Adrenal gland (tissue), 9 donors: ENCODE measurements at regions not wholly inside any gene's neighbourhood (a gene's known extent, or its start where the extent isn't known, plus 50 kb on each side); places are given as distances from the start of the nearest gene placed in this dataset.

Experiments
- DNase-seq, 7 donors: peaks; one replicate each; pipeline ENCODE4 v3.0.0-alpha.2; 2019 to 2020
- H3K27ac ChIP-seq, 5 donors: fragments of 200-600 bp; sonication (generic) in 4 of 5; 1 replicate in 3 of 5; 2 replicates in 2 of 5; pipeline versions ENCODE4 v1.5.1 to v1.8.0; 2016 to 2020; ENCODE audit warnings: mild to moderate bottlenecking in 1 of 5
- H3K27me3 ChIP-seq: fragments of 200-600 bp; 2 replicates; pipeline ENCODE4 v1.8.0; 2021
- H3K36me3 ChIP-seq, 2 donors: fragments of 200-600 bp; replicated peaks in 1 of 2; 1 replicate in 1 of 2; 2 replicates in 1 of 2; pipeline versions ENCODE4 v1.5.1 to v1.8.0; 2018 to 2022
- H3K4me1 ChIP-seq, 2 donors: fragments of 200-600 bp; replicated peaks in 1 of 2; 1 replicate in 1 of 2; 2 replicates in 1 of 2; pipeline versions ENCODE4 v1.5.1 to v1.8.0; 2018 to 2021
- H3K4me3 ChIP-seq, 4 donors: fragments of 200-600 bp; sonication (generic) in 3 of 4; one replicate each; pipeline ENCODE4 v1.5.1; 2016 to 2018
- H3K9me3 ChIP-seq, 3 donors: fragments of 200-600 bp; sonication (generic) in 1 of 3; replicated peaks in 1 of 3; 1 replicate in 2 of 3; 2 replicates in 1 of 3; pipeline versions ENCODE4 v1.5.1 to v1.8.0; 2016 to 2021
- CTCF ChIP-seq, 6 experiments: fragments of 450-650 bp in 4 of 6; fragments of 200-600 bp in 2 of 6; sonication (generic) in 1 of 6; IDR thresholded peaks; 1 replicate in 5 of 6; 2 replicates in 1 of 6; pipeline versions ENCODE4 v1.5.1 to v1.8.0; 2016 to 2021; ENCODE audit warnings: antibody characterized with exemption in 6 of 6, mild to moderate bottlenecking in 2 of 6, moderate library complexity in 1 of 6
- POLR2A ChIP-seq, 2 donors: fragments of 450-650 bp; IDR thresholded peaks; one replicate each; pipeline ENCODE4 v1.6.1; 2017; ENCODE audit warnings: antibody characterized with exemption in 2 of 2, mild to moderate bottlenecking in 2 of 2, moderate library complexity in 1 of 2
- WGBS, 4 donors: extraction: QIAGEN DNeasy Blood & Tissue Kit in 2 of 4; methylation state at CpG; one replicate each; pipeline versions ENCODE4 v1.1.5 to v1.1.7; 2013 to 2017; 5-methylcytosine and 5-hydroxymethylcytosine counted together
- intact Hi-C, 2 donors: fragments of 100-400 bp; cut with DNase I; formaldehyde crosslinking; loops; one replicate each; pipeline versions ENCODE4 v1.14.1 to v1.15.0; 2022 to 2023
- donor health status: healthy with polysubstance abuse.
- donor health status: Bipolar disorder and iron deficiency.
- donor health status: DM: yes; HTN: yes; CAD: no.
- donor health status: DM: no; HTN: no; CAD: no.
- donor health status: DM: no; HTN: no; CAD: no.

- DNase-seq, result no peak
- WGBS, 4 donors, result 86 to 97% (median 87%) methylated on average over 5 to 6 of the region's 6 CpGs
- TF ChIP-seq CTCF (IDR thresholded peaks at IDR 0.05), result no peak
- no peak for TF ChIP-seq POLR2A (IDR thresholded peaks at IDR 0.05)
- Histone ChIP-seq H3K4me1 (no peaks in the 10 kb centered on the region), H3K27ac (no peak overlapping the region), H3K27me3 (no peaks in the 10 kb centered on the region), H3K4me3 (no peak overlapping the region), H3K36me3 (no peaks in the 10 kb centered on the region), H3K9me3 (no peaks in the 10 kb centered on the region)
- intact Hi-C loops, result no loop called here
Measured at GRCh38 chr21:31594726-31595125, 64.8 kb upstream of the SOD1 start.

DNA sequence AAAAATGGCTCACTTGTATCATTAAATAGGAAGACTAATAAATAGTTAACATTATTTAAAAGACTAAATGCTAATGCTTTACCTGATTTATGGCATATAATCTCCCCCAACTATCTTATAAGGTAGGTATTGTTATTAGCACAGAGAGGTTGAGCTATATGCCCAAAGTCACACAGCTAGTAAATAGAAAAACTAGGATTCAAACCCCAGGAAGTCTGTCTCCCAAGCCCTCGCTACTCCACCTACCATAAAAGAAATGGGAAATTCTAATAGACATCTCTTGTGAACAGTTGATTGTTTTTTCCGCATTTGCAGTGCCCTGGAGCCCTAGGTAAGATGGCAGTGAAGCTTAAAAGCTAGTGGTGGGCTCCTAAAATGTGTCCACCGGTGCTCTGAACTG, 65.2 kb upstream of the SOD1 start:
- H3K27ac ChIP-seq, result no peak overlapping the region
- H3K4me1 ChIP-seq, result no peaks in the 10 kb centered on the region
- H3K36me3 ChIP-seq, result no peaks in the 10 kb centered on the region
- intact Hi-C loops, result no loop called here
- DNase-seq, result no peak
- H3K9me3 ChIP-seq, result no peaks in the 10 kb centered on the region
- no peaks in the 10 kb centered on the region for H3K27me3 ChIP-seq
- WGBS, 4 donors, result 71 to 88% (median 83%) methylated on average over 3 of the region's 3 CpGs
- no peak for TF ChIP-seq CTCF (IDR thresholded peaks at IDR 0.05)
- no peak for TF ChIP-seq POLR2A (IDR thresholded peaks at IDR 0.05)
- H3K4me3 ChIP-seq, result no peak overlapping the region

- Histone ChIP-seq H3K9me3 (no peaks in the 10 kb centered on the region), H3K4me3 (no peak overlapping the region), H3K36me3 (no peaks in the 10 kb centered on the region), H3K4me1 (no peaks in the 10 kb centered on the region), H3K27ac (no peak overlapping the region), H3K27me3 (no peaks in the 10 kb centered on the region)
- 67 to 72% (median 70%) methylated on average over 13 of the region's 13 CpGs for WGBS, 4 donors
- TF ChIP-seq POLR2A (IDR thresholded peaks at IDR 0.05) (no peak), CTCF (IDR thresholded peaks at IDR 0.05) (no peak)
- intact Hi-C loops, result no loop called here
- no peak for DNase-seq
Measured at GRCh38 chr21:31592963-31593560, 66.4 kb upstream of the SOD1 start.

DNA sequence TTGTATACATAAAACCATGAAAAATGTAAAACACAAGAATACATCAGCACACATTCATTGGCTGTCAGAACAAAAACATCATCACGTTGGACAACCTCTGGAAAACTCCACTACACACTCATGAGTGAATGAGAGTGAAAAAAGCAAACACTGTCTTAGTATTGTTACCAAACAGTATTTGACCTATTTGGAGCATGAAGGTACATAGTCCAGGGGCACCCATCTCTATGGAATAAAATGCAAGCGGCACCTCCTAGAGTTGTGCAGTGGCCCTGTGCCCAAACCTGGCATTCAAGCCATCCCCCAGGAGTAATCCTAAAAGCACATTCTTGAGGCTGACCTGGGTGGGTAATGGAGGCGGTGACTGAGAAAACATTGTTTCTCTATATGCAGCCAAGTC, 67.0 kb upstream of the SOD1 start:
- WGBS, 4 donors, result 77 to 85% (median 83%) methylated on average over 3 of the region's 3 CpGs

More for the DNA sequence above, 67.0 kb upstream of the SOD1 start:
- H3K4me1 ChIP-seq, result no peaks in the 10 kb centered on the region
- DNase-seq, result no peak
- TF ChIP-seq POLR2A (IDR thresholded peaks at IDR 0.05), result no peak
- no peak for TF ChIP-seq CTCF (IDR thresholded peaks at IDR 0.05)
- intact Hi-C loops, result no loop called here
- H3K36me3 ChIP-seq, result no peaks in the 10 kb centered on the region
- H3K27me3 ChIP-seq, result no peaks in the 10 kb centered on the region
- H3K27ac ChIP-seq, result no peak overlapping the region
- H3K9me3 ChIP-seq, result no peaks in the 10 kb centered on the region
- no peak overlapping the region for H3K4me3 ChIP-seq
